Spleen (tissue), 7 donors: ENCODE measurements at regions not wholly inside any gene's neighbourhood (a gene's known extent, or its start where the extent isn't known, plus 50 kb on each side); places are given as distances from the start of the nearest gene placed in this dataset.

ENCODE experiments used
- POLR2A ChIP-seq, 3 donors: fragments of 450-650 bp; IDR thresholded peaks; one replicate each; pipeline ENCODE4 v1.5.1; 2017; ENCODE audit warnings: antibody characterized with exemption in 3 of 3, mild to moderate bottlenecking in 1 of 3
- TF ChIP-seq, protein P1 (sequence below), 11 experiments: fragments of 200-600 bp in 7 of 11; fragments of 450-650 bp in 4 of 11; sonication (generic) in 4 of 11; IDR thresholded peaks in 8 of 11; conservative IDR thresholded peaks in 3 of 11; 1 replicate in 7 of 11; 2 replicates in 4 of 11; pipeline versions ENCODE4 v1.4.0 to v1.8.0; 2016 to 2021; ENCODE audit warnings: antibody characterized with exemption in 11 of 11, inconsistent platforms in 4 of 11, mild to moderate bottlenecking in 1 of 11
- donor health status: DM: no; HTN: no; CAD: no; lungs with moderate emphysema.
- donor health status: DM: no; HTN: no; CAD: no.
- donor health status: DM: no; HTN: no; CAD: no.

DNA sequence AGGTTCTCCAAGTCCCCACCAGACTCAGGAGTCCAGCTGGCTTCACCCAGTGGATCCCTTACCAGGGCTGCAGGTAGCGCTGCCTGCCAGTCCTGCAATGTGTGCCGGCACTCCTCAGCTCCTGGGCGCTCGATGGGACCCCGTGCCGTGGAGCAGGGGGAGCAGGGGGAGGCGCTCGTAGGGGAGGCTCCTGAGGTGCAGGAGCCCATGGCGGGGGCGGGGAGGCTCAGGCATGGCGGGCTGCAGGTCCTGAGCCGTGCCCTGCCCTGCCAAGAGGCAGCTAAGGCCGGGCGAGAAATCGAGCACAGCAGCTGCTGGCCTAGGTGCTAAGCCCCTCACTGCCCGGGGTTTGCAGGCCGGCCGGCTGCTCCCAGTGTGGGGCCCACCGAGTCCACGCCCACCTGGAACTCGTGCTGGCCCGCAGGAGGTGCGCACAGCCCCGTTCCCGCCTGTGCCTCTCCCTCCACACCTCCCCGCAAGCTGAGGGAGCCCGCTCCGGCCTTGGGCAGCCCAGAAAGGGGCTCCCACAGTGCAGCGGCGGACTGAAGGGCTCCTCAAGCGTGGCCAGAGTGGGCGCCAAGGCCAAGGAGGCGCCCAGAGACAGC is 792.9 kb upstream of the CCDC179 start:
- TF ChIP-seq, protein P1, sequence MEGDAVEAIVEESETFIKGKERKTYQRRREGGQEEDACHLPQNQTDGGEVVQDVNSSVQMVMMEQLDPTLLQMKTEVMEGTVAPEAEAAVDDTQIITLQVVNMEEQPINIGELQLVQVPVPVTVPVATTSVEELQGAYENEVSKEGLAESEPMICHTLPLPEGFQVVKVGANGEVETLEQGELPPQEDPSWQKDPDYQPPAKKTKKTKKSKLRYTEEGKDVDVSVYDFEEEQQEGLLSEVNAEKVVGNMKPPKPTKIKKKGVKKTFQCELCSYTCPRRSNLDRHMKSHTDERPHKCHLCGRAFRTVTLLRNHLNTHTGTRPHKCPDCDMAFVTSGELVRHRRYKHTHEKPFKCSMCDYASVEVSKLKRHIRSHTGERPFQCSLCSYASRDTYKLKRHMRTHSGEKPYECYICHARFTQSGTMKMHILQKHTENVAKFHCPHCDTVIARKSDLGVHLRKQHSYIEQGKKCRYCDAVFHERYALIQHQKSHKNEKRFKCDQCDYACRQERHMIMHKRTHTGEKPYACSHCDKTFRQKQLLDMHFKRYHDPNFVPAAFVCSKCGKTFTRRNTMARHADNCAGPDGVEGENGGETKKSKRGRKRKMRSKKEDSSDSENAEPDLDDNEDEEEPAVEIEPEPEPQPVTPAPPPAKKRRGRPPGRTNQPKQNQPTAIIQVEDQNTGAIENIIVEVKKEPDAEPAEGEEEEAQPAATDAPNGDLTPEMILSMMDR (IDR thresholded peaks at IDR 0.05 in 8 of 11, conservative IDR thresholded peaks at IDR 0.05 in 3 of 11): no peak
- TF ChIP-seq POLR2A (IDR thresholded peaks at IDR 0.05): no peak
